Fibroblast of pulmonary artery (primary cell): ENCODE measurements at regions not wholly inside any gene's neighbourhood (a gene's known extent, or its start where the extent isn't known, plus 50 kb on each side); places are given as distances from the start of the nearest gene placed in this dataset.
A peak's percentile ranks its signal among the peaks of the same experiment; 100 is the strongest.

Experiments used
- DNase-seq: peaks from one replicate; pipeline ENCODE4 v3.0.0-alpha.2; 2010; ENCODE audit warnings: low read depth
- H3K4me3 ChIP-seq: replicated peaks from 2 replicates; pipeline ENCODE4 v1.5.1; 2011; ENCODE audit warnings: low read depth, mild to moderate bottlenecking, control low read depth, low read length, moderate library complexity
- CTCF ChIP-seq: IDR thresholded peaks from 2 replicates; pipeline ENCODE4 v1.5.1; 2011; ENCODE audit warnings: mild to moderate bottlenecking, control low read depth, low read length, inconsistent platforms; ENCODE audit errors: missing control alignments

GRCh38 chr12:44961887-44962286 is 85.8 kb upstream of the NELL2 start:
- H3K4me3 ChIP-seq: no peak overlapping the region
- TF ChIP-seq CTCF: no peak
- DNase-seq: no peak

- DNase-seq: no peak
- TF ChIP-seq CTCF: no peak
- H3K4me3 ChIP-seq: no peak overlapping the region
Observed at GRCh38 chr12:44960856-44961255, 84.7 kb upstream of the NELL2 start.

GRCh38 chr12:44960423-44960822 is 84.3 kb upstream of the NELL2 start:
- DNase-seq: no peak
- no peak overlapping the region for H3K4me3 ChIP-seq
- no peak for TF ChIP-seq CTCF

- no peak overlapping the region for H3K4me3 ChIP-seq
- TF ChIP-seq CTCF: no peak
- DNase-seq: no peak
Observed at GRCh38 chr12:44947163-44947562, 71.0 kb upstream of the NELL2 start.

- no peak for DNase-seq
- H3K4me3 ChIP-seq: no peak overlapping the region
- TF ChIP-seq CTCF: no peak
Observed at GRCh38 chr12:44942714-44943113, 66.6 kb upstream of the NELL2 start.

- peak; percentile 35 for TF ChIP-seq CTCF
- peak; percentile 82 for DNase-seq
- no peak overlapping the region for H3K4me3 ChIP-seq
Observed at GRCh38 chr12:44930972-44931600, 55.0 kb upstream of the NELL2 start.

GRCh38 chr12:44929236-44929885 is 53.2 kb upstream of the NELL2 start:
- no peak for TF ChIP-seq CTCF
- no peak for DNase-seq

More at GRCh38 chr12:44929236-44929885, 53.2 kb upstream of the NELL2 start:
- H3K4me3 ChIP-seq: no peak overlapping the region
